NCI-H1694 (cell line): ENCODE measurements at regions not wholly inside any gene's neighbourhood (a gene's known extent, or its start where the extent isn't known, plus 50 kb on each side); places are given as distances from the start of the nearest gene placed in this dataset.

Experiments
- DNase-seq: peaks from one replicate; lab custom pipeline; 2025; lab: John Stamatoyannopoulos, UW

GRCh38 chr7:91526404-91526803, 262.2 kb downstream of the FZD1 start:
- no peak for DNase-seq

- no peak for DNase-seq
Observed at GRCh38 chr7:91527460-91527859, 263.2 kb downstream of the FZD1 start.

- DNase-seq, result no peak
Observed at GRCh38 chr7:91533996-91534395, 269.8 kb downstream of the FZD1 start.

GRCh38 chr7:91537260-91538152, 273.3 kb downstream of the FZD1 start:
- DNase-seq, result no peak

GRCh38 chr7:91541641-91542040, 277.4 kb downstream of the FZD1 start:
- DNase-seq, result no peak

GRCh38 chr7:91543646-91544045, 279.4 kb downstream of the FZD1 start:
- DNase-seq, result no peak

GRCh38 chr7:91549878-91550277, 285.6 kb downstream of the FZD1 start:
- DNase-seq, result no peak

GRCh38 chr7:91550931-91551330, 286.7 kb downstream of the FZD1 start:
- DNase-seq, result no peak

- DNase-seq, result no peak
Observed at GRCh38 chr7:91551377-91552175, 287.3 kb downstream of the FZD1 start.

GRCh38 chr7:91553410-91553895, 289.2 kb downstream of the FZD1 start:
- no peak for DNase-seq

GRCh38 chr7:91554883-91555282, 290.6 kb downstream of the FZD1 start:
- no peak for DNase-seq

- no peak for DNase-seq
Observed at GRCh38 chr7:91556239-91556638, 292.0 kb downstream of the FZD1 start.

- no peak for DNase-seq
Observed at GRCh38 chr7:91556956-91557650, 292.9 kb downstream of the FZD1 start.

- no peak for DNase-seq
Observed at GRCh38 chr7:91557789-91558404, 293.7 kb downstream of the FZD1 start.

- no peak for DNase-seq
Observed at GRCh38 chr7:91559947-91560346, 295.7 kb downstream of the FZD1 start.

GRCh38 chr7:91564101-91564500, 299.9 kb downstream of the FZD1 start:
- no peak for DNase-seq

- DNase-seq, result no peak
Observed at GRCh38 chr7:91564541-91564940, 300.3 kb downstream of the FZD1 start.

GRCh38 chr7:91565499-91566401, 301.5 kb downstream of the FZD1 start:
- DNase-seq, result peak; percentile 82

- peak; percentile 58 for DNase-seq
Observed at GRCh38 chr7:91566402-91566732, 302.1 kb downstream of the FZD1 start.

- no peak for DNase-seq
Observed at GRCh38 chr7:91567081-91568012, 303.1 kb downstream of the FZD1 start.
